Trophoblast cell (in vitro differentiated cells and primary cell): ENCODE measurements at regions not wholly inside any gene's neighbourhood (a gene's known extent, or its start where the extent isn't known, plus 50 kb on each side); places are given as distances from the start of the nearest gene placed in this dataset.

Source experiments
- DNase-seq, 2 donors: peaks; one replicate each; pipeline ENCODE4 v3.0.0-alpha.2; 2016
- H2AFZ ChIP-seq: 2 replicates; pipeline ENCODE4 v1.6.1; 2013; ENCODE audit warnings: low read length, moderate library complexity, mild to moderate bottlenecking; ENCODE audit not compliant: insufficient read depth, poor library complexity
- H2AK5ac ChIP-seq: 2 replicates; pipeline ENCODE4 v1.6.1; 2013; ENCODE audit warnings: mild to moderate bottlenecking, low read length
- H2BK120ac ChIP-seq: 2 replicates; pipeline ENCODE4 v1.6.1; 2013; ENCODE audit warnings: low read length, mild to moderate bottlenecking, moderate library complexity; ENCODE audit not compliant: insufficient read depth, poor library complexity
- H2BK12ac ChIP-seq: 2 replicates; pipeline ENCODE4 v1.6.1; 2013; ENCODE audit warnings: mild to moderate bottlenecking, low read length, moderate library complexity
- H2BK5ac ChIP-seq: 2 replicates; pipeline ENCODE4 v1.6.1; 2013; ENCODE audit warnings: low read length, low read depth, moderate library complexity, mild to moderate bottlenecking; ENCODE audit not compliant: poor library complexity
- H3K14ac ChIP-seq: 2 replicates; pipeline ENCODE4 v1.6.1; 2013; ENCODE audit warnings: mild to moderate bottlenecking, low read length
- H3K18ac ChIP-seq: 2 replicates; pipeline ENCODE4 v1.6.1; 2013; ENCODE audit warnings: mild to moderate bottlenecking, low read length
- H3K23ac ChIP-seq: 2 replicates; pipeline ENCODE4 v1.6.1; 2013; ENCODE audit warnings: low read length
- H3K27ac ChIP-seq: 2 replicates; pipeline ENCODE4 v1.5.1; 2013; ENCODE audit warnings: low read depth, mild to moderate bottlenecking, inconsistent platforms, low read length, moderate library complexity
- H3K27me3 ChIP-seq: 2 replicates; pipeline ENCODE4 v1.6.1; 2013; ENCODE audit warnings: inconsistent platforms, mild to moderate bottlenecking, low read length, moderate library complexity; ENCODE audit not compliant: insufficient read depth
- H3K36me3 ChIP-seq, 2 experiments: 1 replicate in 1 of 2; 2 replicates in 1 of 2; pipeline ENCODE4 v1.6.1; 2013; ENCODE audit warnings: low read length in 2 of 2, mild to moderate bottlenecking in 2 of 2, moderate library complexity in 1 of 2; ENCODE audit not compliant: insufficient read depth in 2 of 2, control insufficient read depth in 1 of 2
- H3K4ac ChIP-seq: 2 replicates; pipeline ENCODE4 v1.6.1; 2013; ENCODE audit warnings: low read depth, mild to moderate bottlenecking, low read length, moderate library complexity
- H3K4me1 ChIP-seq, 2 experiments: 1 replicate in 1 of 2; 2 replicates in 1 of 2; pipeline ENCODE4 v1.6.1; 2013; ENCODE audit warnings: low read length in 2 of 2, mild to moderate bottlenecking in 2 of 2, moderate library complexity in 1 of 2; ENCODE audit not compliant: insufficient read depth in 2 of 2, control insufficient read depth in 1 of 2
- H3K4me2 ChIP-seq: 2 replicates; pipeline ENCODE4 v1.6.1; 2013; ENCODE audit warnings: inconsistent platforms, mild to moderate bottlenecking, low read length, moderate library complexity
- H3K4me3 ChIP-seq: 2 replicates; pipeline ENCODE4 v1.5.1; 2013; ENCODE audit warnings: mild to moderate bottlenecking, low read depth, low read length, inconsistent platforms
- H3K79me1 ChIP-seq: one replicate; pipeline ENCODE4 v1.6.1; 2013; ENCODE audit warnings: low read length
- H3K79me2 ChIP-seq: 2 replicates; pipeline ENCODE4 v1.6.1; 2013; ENCODE audit warnings: low read length, mild to moderate bottlenecking; ENCODE audit not compliant: control insufficient read depth, insufficient read depth, poor library complexity
- H3K9ac ChIP-seq: 2 replicates; pipeline ENCODE4 v1.6.1; 2013; ENCODE audit warnings: mild to moderate bottlenecking, low read length
- H3K9me3 ChIP-seq: 2 replicates; pipeline ENCODE4 v1.6.1; 2013; ENCODE audit warnings: low read depth, mild to moderate bottlenecking, control low read depth, inconsistent platforms, low read length; ENCODE audit not compliant: insufficient read depth
- H4K12ac ChIP-seq: 2 replicates; pipeline ENCODE4 v1.6.1; 2013; ENCODE audit warnings: low read depth, mild to moderate bottlenecking, low read length, moderate library complexity
- H4K8ac ChIP-seq: 2 replicates; pipeline ENCODE4 v1.6.1; 2013; ENCODE audit warnings: low read depth, mild to moderate bottlenecking, low read length, moderate library complexity
- H4K91ac ChIP-seq: one replicate; pipeline ENCODE4 v1.6.1; 2013; ENCODE audit warnings: low read depth, mild to moderate bottlenecking, low read length, moderate library complexity
- WGBS: extraction: QIAGEN DNeasy Blood & Tissue Kit; methylation state at CpG from one replicate; pipeline ENCODE4 v1.1.7; 2013; ENCODE audit warnings: missing lambda C conversion rate; ENCODE audit not compliant: insufficient read length, insufficient coverage; ENCODE audit errors: extremely low coverage; 5-methylcytosine and 5-hydroxymethylcytosine counted together

DNA sequence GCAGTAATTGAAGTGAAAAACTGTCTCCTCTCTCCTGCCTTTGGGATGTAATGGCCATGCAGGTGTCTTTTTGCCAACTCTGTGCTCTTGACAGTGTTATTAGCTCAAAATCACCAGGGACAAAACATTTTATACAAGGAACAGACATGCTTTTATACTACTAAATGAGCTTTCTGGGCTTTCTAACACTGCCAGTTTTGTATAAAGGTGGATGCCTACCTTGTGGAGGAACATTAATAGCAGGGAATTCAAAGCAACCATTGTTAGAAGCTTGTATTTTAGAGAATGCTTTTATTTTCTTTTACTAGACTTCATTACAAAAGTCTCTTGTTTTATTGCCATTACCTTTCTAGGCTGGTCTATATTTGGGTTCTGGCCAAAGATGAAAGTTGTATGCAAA lies 54.7 kb upstream of the ARSJ start:
- Histone ChIP-seq H3K27ac (no peak overlapping the region), H2AK5ac (no peak overlapping the region), H4K12ac (no peak overlapping the region), H3K9ac (no peak overlapping the region), H3K9me3 (no peaks in the 10 kb centered on the region), H3K14ac (no peak overlapping the region), H3K23ac (no peak overlapping the region), H3K79me2 (no peaks in the 10 kb centered on the region), H3K79me1 (no peaks in the 10 kb centered on the region), H2BK120ac (no peak overlapping the region), H3K18ac (no peak overlapping the region), H2BK5ac (no peak overlapping the region), H3K27me3 (no peaks in the 10 kb centered on the region), H4K91ac (no peak overlapping the region), H3K4ac (no peak overlapping the region), H3K4me2 (no peak overlapping the region), H3K36me3 (no peaks in the 10 kb centered on the region), H2AFZ (no peak overlapping the region), H3K4me1 (no peaks in the 10 kb centered on the region), H4K8ac (no peak overlapping the region), H2BK12ac (no peak overlapping the region), H3K4me3 (no peak overlapping the region)
- no peak for DNase-seq

- Histone ChIP-seq H3K18ac (no peak overlapping the region), H2BK12ac (no peak overlapping the region), H4K8ac (no peak overlapping the region), H3K14ac (no peak overlapping the region), H3K79me1 (no peaks in the 10 kb centered on the region), H4K91ac (no peak overlapping the region), H2BK5ac (no peak overlapping the region), H3K4me1 (peaks cover 3 to 4% of the 10 kb centered on the region in 2 experiments), H3K4ac (no peak overlapping the region), H3K9me3 (no peaks in the 10 kb centered on the region), H3K4me2 (no peak overlapping the region), H3K9ac (no peak overlapping the region), H3K36me3 (no peaks in the 10 kb centered on the region), H2BK120ac (no peak overlapping the region), H4K12ac (no peak overlapping the region), H3K4me3 (no peak overlapping the region), H2AFZ (no peak overlapping the region), H3K27ac (no peak overlapping the region), H3K27me3 (no peaks in the 10 kb centered on the region), H3K23ac (no peak overlapping the region), H3K79me2 (no peaks in the 10 kb centered on the region), H2AK5ac (no peak overlapping the region)
- no CpG with 5 or more reads among the region's 4 CpGs for WGBS
- DNase-seq, result no peak
Observed at GRCh38 chr4:114036426-114036825, 57.0 kb upstream of the ARSJ start.

- Histone ChIP-seq H3K27ac (no peak overlapping the region), H4K91ac (no peak overlapping the region), H2BK5ac (no peak overlapping the region), H2AK5ac (no peak overlapping the region), H3K23ac (no peak overlapping the region), H3K4ac (no peak overlapping the region), H4K8ac (no peak overlapping the region), H2BK12ac (no peak overlapping the region), H3K14ac (no peak overlapping the region), H4K12ac (no peak overlapping the region), H3K79me1 (no peaks in the 10 kb centered on the region), H3K4me2 (no peak overlapping the region), H3K4me1 (peaks cover 3 to 4% of the 10 kb centered on the region in 2 experiments), H3K4me3 (no peak overlapping the region), H3K18ac (no peak overlapping the region), H2AFZ (no peak overlapping the region), H2BK120ac (no peak overlapping the region), H3K36me3 (no peaks in the 10 kb centered on the region), H3K9me3 (no peaks in the 10 kb centered on the region), H3K9ac (no peak overlapping the region), H3K79me2 (no peaks in the 10 kb centered on the region), H3K27me3 (no peaks in the 10 kb centered on the region)
- no CpG with 5 or more reads among the region's 5 CpGs for WGBS
- no peak for DNase-seq
Observed at GRCh38 chr4:114036864-114037263, 57.4 kb upstream of the ARSJ start.

- no peak overlapping the region for H3K18ac ChIP-seq
- no peak overlapping the region for H3K14ac ChIP-seq
- H3K23ac ChIP-seq, result no peak overlapping the region
- H4K12ac ChIP-seq, result no peak overlapping the region
- no peak overlapping the region for H2BK5ac ChIP-seq
- no peak overlapping the region for H3K27ac ChIP-seq
- no peak overlapping the region for H3K4ac ChIP-seq
- no peak overlapping the region for H4K8ac ChIP-seq
- H2BK120ac ChIP-seq, result no peak overlapping the region
- no peak overlapping the region for H2BK12ac ChIP-seq
- H3K79me1 ChIP-seq, result no peaks in the 10 kb centered on the region
- no peak overlapping the region for H3K9ac ChIP-seq
- DNase-seq, result no peak
- H4K91ac ChIP-seq, result no peak overlapping the region
- H2AFZ ChIP-seq, result no peak overlapping the region
- no peak overlapping the region for H2AK5ac ChIP-seq
- H3K79me2 ChIP-seq, result no peaks in the 10 kb centered on the region
- no peaks in the 10 kb centered on the region for H3K9me3 ChIP-seq
- no peak overlapping the region for H3K4me2 ChIP-seq
- H3K4me1 ChIP-seq, result peaks cover 3 to 4% of the 10 kb centered on the region in 2 experiments
- no peaks in the 10 kb centered on the region for H3K36me3 ChIP-seq
- no peaks in the 10 kb centered on the region for H3K27me3 ChIP-seq
- no peak overlapping the region for H3K4me3 ChIP-seq
- WGBS, result no CpG with 5 or more reads among the region's 1 CpG
Observed at GRCh38 chr4:114037988-114038387, 58.5 kb upstream of the ARSJ start.
